Activated B cell treated with CpG ODN at 0.5 μM for 24 hours (primary cell): ENCODE measurements at regions not wholly inside any gene's neighbourhood (a gene's known extent, or its start where the extent isn't known, plus 50 kb on each side); places are given as distances from the start of the nearest gene placed in this dataset.

Experiments
- ATAC-seq: fragments of 200-7000 bp; cut with Tn5 transposase; one replicate; pipeline ENCODE4 v1.10.0; 2021; ENCODE audit warnings: low read depth, mild to moderate bottlenecking, moderate library complexity
- CTCF ChIA-PET: fragments of 350-600 bp; sonication (Branson Sonifier 250); formaldehyde crosslinking; loops from one replicate; lab custom pipeline; 2021; ENCODE audit warnings: antibody characterized with exemption; lab: Charles Lee
- POLR2A ChIA-PET: fragments of 350-600 bp; sonication (Branson Sonifier 250); formaldehyde crosslinking; loops from one replicate; lab custom pipeline; 2021; ENCODE audit warnings: antibody characterized with exemption; lab: Charles Lee
- DNase-seq: peaks from one replicate; pipeline ENCODE4 v3.0.0; 2022
- H3K27ac Mint-ChIP-seq: one replicate; pipeline ENCODE4 v1.8.0; 2020; ENCODE audit warnings: mixed read lengths
- H3K27me3 Mint-ChIP-seq: one replicate; pipeline ENCODE4 v1.8.0; 2021; ENCODE audit warnings: mixed read lengths
- H3K36me3 Mint-ChIP-seq: one replicate; pipeline ENCODE4 v1.8.0; 2021; ENCODE audit warnings: low read depth, mixed read lengths
- H3K4me1 Mint-ChIP-seq: one replicate; pipeline ENCODE4 v1.8.0; 2021; ENCODE audit warnings: mixed read lengths
- H3K4me3 Mint-ChIP-seq: one replicate; pipeline ENCODE4 v1.8.0; 2020; ENCODE audit warnings: mild to moderate bottlenecking, mixed read lengths
- H3K9me3 Mint-ChIP-seq: one replicate; pipeline ENCODE4 v1.8.0; 2020; ENCODE audit warnings: mixed read lengths
- CTCF ChIP-seq: fragments of 200-600 bp; IDR thresholded peaks from one replicate; pipeline ENCODE4 v1.8.0; 2022; ENCODE audit warnings: antibody characterized with exemption, mild to moderate bottlenecking
- intact Hi-C: fragments of 100-400 bp; cut with micrococcal nuclease; formaldehyde crosslinking; loops from one replicate; pipeline ENCODE4 v1.15.1; 2024

DNA sequence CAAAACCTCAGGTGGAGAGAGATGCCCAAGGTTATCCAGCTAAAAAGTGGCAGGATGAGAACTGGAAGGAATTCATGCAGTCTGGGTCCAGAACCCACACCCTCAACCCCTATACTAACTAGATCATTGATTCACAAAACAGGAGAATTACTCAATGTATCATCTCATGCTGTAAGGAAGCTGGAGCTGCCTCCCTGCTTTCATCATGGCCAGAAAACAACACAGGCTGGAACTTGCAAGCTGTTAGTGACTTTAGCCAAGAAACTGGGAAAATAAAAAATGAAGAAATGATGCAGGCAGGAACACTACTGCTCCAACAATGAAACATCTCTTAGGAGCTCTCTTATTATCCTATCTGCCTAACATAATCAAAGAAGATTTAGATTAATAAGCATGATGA, 619.8 kb upstream of the CELF2 start:
- peaks cover 5% of the 10 kb centered on the region for H3K9me3 Mint-ChIP-seq
- ChIA-PET CTCF (no interaction called here), POLR2A (no interaction called here)
- TF ChIP-seq CTCF: no peak
- intact Hi-C loops: no loop called here
- DNase-seq: no peak
- no peaks in the 10 kb centered on the region for H3K4me1 Mint-ChIP-seq
- H3K36me3 Mint-ChIP-seq: no peaks in the 10 kb centered on the region
- ATAC-seq: no peak
- H3K27ac Mint-ChIP-seq: no peak overlapping the region
- H3K27me3 Mint-ChIP-seq: no peaks in the 10 kb centered on the region
- H3K4me3 Mint-ChIP-seq: no peak overlapping the region

GRCh38 chr10:10403762-10404161, 613.9 kb upstream of the CELF2 start:
- ATAC-seq (no peak), DNase-seq (no peak)
- no peaks in the 10 kb centered on the region for H3K27me3 Mint-ChIP-seq
- CTCF ChIA-PET: no interaction called here
- H3K4me1 Mint-ChIP-seq: no peaks in the 10 kb centered on the region
- TF ChIP-seq CTCF: no peak
- intact Hi-C loops: no loop called here
- no peak overlapping the region for H3K27ac Mint-ChIP-seq
- POLR2A ChIA-PET: no interaction called here
- peaks cover 5% of the 10 kb centered on the region for H3K9me3 Mint-ChIP-seq
- H3K4me3 Mint-ChIP-seq: no peak overlapping the region
- H3K36me3 Mint-ChIP-seq: no peaks in the 10 kb centered on the region

- no peak overlapping the region for H3K27ac Mint-ChIP-seq
Observed at GRCh38 chr10:10417671-10418070, 600.0 kb upstream of the CELF2 start.

GRCh38 chr10:10418387-10418786, 599.3 kb upstream of the CELF2 start:
- H3K4me3 Mint-ChIP-seq: no peak overlapping the region
- ATAC-seq (no peak), DNase-seq (no peak)
- H3K36me3 Mint-ChIP-seq: no peaks in the 10 kb centered on the region
- POLR2A ChIA-PET: no interaction called here
- intact Hi-C loops: no loop called here
- no peak for TF ChIP-seq CTCF
- peaks cover 6% of the 10 kb centered on the region for H3K4me1 Mint-ChIP-seq
- CTCF ChIA-PET: no interaction called here
- no peaks in the 10 kb centered on the region for H3K9me3 Mint-ChIP-seq
- no peak overlapping the region for H3K27ac Mint-ChIP-seq
- H3K27me3 Mint-ChIP-seq: no peaks in the 10 kb centered on the region

More at GRCh38 chr10:10417671-10418070, 600.0 kb upstream of the CELF2 start:
- intact Hi-C loops: no loop called here
- no peaks in the 10 kb centered on the region for H3K9me3 Mint-ChIP-seq
- H3K36me3 Mint-ChIP-seq: no peaks in the 10 kb centered on the region
- no peak for DNase-seq
- no peaks in the 10 kb centered on the region for H3K27me3 Mint-ChIP-seq
- ChIA-PET CTCF (no interaction called here), POLR2A (no interaction called here)
- H3K4me1 Mint-ChIP-seq: peaks cover 6% of the 10 kb centered on the region
- H3K4me3 Mint-ChIP-seq: no peak overlapping the region
- no peak for ATAC-seq
- TF ChIP-seq CTCF: no peak

GRCh38 chr10:10421071-10421470, 596.6 kb upstream of the CELF2 start:
- ATAC-seq: no peak
- Mint-ChIP-seq H3K27me3 (no peaks in the 10 kb centered on the region), H3K27ac (no peak overlapping the region), H3K36me3 (no peaks in the 10 kb centered on the region), H3K4me1 (peaks cover 6% of the 10 kb centered on the region), H3K9me3 (no peaks in the 10 kb centered on the region), H3K4me3 (no peak overlapping the region)
- no peak for DNase-seq
- ChIA-PET POLR2A (no interaction called here), CTCF (no interaction called here)
- TF ChIP-seq CTCF: no peak
- intact Hi-C loops: no loop called here
